ENCODE measurements at regions not wholly inside any gene's neighbourhood (a gene's known extent, or its start where the extent isn't known, plus 50 kb on each side); places are given as distances from the start of the nearest gene placed in this dataset.

DNA sequence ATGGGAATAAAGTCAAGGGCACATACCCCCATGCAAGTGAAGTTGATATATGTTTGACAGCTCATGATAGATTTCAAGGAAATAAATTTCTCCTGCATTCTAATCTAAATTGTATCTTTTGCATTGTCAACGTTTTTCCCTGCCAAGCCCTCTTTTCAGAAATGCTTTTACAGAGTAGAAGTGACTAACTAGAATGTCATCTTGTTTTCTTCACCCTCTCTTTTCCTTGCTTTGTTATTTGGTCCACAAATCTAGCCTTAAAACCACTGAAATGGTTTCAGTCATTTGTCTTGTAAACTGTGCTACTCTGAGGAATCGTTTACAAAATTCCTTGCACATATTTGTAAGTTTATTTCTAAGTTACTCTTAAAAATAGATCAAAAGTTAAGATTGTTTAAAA, 600.8 kb upstream of the CXADR start:
- DNase-seq (ENCODE audit: low read depth), result no peak

- no peak for DNase-seq (ENCODE audit: low read depth)
Observed at GRCh38 chr21:16913010-16913409, 599.8 kb upstream of the CXADR start.

- DNase-seq (ENCODE audit: low read depth), result no peak
Observed at GRCh38 chr21:16928439-16928838, 584.4 kb upstream of the CXADR start.

- no peak for DNase-seq (ENCODE audit: low read depth)
Observed at GRCh38 chr21:16932314-16932713, 580.5 kb upstream of the CXADR start.

DNA sequence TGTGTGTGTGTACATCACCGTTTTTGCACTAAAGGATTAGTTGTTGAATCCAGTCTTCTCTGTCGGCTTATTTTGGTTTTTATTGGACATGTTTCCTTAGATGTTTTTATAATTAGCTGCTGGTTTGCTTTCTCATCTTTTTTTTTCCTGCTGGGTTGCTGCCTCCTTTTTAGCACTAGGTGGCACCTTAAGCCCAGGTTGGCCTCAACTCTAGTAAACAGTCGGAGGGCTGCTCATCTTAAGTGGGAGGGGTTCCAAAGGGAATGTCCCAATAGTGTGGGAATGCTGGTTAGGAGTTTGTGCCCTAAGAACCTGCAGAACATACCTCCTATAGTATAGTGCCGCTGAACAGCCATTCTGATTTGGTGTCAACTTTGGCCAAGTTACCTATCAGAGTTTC, 570.1 kb upstream of the CXADR start:
- no peak for DNase-seq (ENCODE audit: low read depth)

GRCh38 chr21:16943231-16943630, 569.6 kb upstream of the CXADR start:
- DNase-seq (ENCODE audit: low read depth), result no peak

DNA sequence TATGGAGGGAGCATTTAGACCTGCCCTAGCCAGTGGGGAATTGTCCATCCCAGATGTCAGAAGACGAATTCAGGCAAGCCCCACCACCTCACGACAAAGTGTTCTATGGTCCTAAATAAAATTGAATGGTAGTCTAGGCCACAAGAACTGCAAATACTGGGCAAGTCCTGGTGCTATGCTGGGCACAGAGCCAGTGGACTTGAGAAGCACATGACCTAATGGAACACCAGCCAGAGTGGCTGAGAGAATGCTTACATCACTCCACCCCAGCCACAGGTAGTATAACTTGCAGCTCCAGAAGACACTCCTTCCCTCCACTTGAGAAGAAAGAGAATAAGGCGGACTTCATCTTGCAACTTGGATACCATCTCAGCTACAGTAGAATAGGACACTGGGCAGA, 567.3 kb upstream of the CXADR start:
- no peak for DNase-seq (ENCODE audit: low read depth)

DNA sequence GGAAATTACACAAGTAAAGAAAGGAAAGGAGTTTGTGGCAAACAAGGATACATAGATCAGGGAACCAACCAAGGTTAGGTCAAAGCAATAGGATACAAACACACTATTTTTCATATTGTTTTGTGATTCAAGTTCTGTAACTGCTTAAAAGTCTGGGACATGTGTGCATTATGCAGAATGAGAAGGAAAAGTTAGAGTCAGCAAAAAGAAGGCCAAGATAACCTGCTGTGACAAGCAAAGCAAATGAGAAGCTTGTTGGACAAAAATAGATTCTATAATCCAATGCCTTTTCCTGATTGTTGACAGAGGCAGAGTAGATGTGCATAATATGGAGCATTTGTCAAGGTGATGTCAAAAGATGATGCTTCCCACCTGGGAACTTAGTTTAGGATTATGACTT, 556.0 kb upstream of the CXADR start:
- no peak for DNase-seq (ENCODE audit: low read depth)

DNA sequence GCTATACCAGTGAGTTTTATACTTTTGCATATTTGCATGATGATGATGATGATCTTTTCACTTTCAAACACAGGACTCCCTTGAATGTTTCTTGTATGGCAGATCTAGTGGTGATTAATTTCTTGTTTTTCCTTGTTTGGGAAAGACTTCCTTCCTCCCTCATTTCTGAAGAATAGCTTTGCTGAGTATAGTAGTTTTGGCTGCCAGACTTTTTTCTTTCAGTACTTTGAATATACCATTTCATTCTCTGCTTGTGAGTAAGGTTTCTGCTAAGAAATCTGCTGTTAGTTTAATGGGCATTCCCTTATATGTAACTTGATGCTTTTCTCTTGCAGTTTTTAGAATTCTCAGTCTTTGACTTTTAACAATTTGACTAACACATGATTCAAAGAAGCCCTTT, 547.4 kb upstream of the CXADR start:
- DNase-seq (ENCODE audit: low read depth), result no peak

DNA sequence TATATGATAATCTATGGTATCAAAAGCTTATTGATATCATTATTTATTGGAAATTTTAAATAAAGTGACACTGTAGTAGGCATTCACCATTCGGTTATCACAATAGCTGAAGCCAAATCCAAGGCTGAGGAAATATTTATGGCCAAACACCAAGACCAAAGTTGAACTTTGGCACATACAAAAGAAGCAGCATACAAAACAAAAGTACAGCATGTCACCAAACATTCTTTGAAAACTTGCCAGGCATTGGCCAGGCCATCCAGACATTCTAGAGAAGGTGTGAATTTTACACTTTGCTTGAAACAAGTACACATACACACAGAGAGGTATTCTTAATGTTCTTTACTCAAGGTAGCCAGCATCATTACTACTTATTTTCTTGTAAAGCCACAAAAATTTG, 544.4 kb upstream of the CXADR start:
- DNase-seq (ENCODE audit: low read depth), result no peak

DNA sequence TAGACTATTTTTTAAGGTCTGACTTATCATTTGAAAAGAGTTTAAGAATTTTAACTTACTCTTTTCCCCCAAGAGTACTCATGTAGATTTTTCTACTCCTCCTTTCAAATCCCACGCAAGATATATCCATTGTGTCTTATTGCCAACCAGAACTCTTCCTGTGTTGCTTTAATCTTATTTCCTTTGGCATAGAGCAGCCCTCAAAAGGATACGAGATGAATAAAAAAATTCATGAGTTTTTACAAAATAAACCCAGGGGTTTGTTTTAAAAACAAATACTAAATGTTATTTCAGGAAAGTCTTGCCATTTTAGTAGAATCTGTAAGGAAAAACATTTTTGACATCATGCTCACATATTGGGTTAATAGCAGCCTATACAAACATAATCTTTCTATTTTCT, 543.2 kb upstream of the CXADR start:
- DNase-seq (ENCODE audit: low read depth), result no peak

DNA sequence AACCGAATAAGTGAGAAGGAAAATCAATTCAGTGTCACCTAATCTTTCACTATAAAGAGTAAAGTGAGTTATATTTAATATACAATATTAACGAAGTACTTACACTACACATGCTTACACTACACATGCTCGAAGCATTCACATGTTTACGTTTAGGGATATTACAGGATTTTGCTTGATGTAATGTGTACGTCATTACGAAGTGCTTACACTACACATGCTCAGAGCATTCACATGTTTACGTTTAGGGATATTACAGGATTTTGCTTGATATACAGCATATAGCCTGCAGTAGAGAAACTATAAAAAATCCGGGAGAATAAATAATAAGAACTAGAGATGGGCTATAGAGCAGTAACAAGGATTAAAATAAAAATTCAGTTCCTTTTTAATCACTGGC, 538.8 kb upstream of the CXADR start:
- DNase-seq (ENCODE audit: low read depth), result no peak

DNA sequence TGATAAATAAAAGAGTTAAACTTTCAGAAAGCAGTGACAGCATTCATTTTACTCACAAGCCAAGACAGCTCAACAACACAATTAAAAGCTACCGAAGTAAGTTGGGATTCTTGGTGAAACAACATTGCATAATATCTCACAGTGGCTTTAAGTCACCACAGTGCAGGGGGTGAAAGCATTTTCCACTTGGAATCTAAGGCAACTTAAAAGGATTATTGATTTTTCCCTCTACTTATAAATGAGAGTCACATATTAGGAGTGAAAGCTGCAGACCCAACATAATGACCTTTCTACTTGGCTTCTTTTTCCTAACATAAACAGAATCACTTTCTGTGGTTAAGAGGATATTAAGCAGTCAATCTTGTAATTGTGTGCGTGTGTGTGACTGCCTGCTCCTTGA, 536.6 kb upstream of the CXADR start:
- no peak for DNase-seq (ENCODE audit: low read depth)

DNA sequence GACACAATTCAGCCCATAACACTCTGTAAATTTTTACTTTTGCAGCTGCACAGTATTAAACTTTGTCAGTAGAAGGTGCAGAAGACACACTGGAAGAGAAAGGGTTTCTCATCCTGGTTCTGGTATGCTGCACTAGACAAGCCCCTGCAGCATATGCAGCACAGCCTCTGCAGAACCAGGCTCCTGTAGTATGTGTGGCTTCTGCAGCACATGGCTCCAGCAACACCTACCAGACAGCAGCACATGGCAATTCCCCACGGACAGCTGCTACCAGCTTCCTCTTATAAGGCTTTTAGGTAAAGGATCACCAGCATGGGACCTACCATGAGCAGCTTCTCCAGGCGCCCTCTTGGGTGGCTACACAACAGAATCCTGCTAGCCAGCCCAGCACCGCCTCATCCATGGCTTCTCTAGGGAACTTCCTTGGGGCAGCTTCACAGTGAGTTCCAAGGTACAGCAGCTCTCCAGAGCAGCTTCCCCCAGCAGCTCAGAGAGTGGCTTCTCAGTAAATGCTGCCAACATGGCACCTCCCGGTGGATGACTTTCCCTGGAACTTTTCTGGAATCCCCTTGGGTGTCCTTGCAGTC, 534.4 kb upstream of the CXADR start:
- DNase-seq (ENCODE audit: low read depth), result no peak

DNA sequence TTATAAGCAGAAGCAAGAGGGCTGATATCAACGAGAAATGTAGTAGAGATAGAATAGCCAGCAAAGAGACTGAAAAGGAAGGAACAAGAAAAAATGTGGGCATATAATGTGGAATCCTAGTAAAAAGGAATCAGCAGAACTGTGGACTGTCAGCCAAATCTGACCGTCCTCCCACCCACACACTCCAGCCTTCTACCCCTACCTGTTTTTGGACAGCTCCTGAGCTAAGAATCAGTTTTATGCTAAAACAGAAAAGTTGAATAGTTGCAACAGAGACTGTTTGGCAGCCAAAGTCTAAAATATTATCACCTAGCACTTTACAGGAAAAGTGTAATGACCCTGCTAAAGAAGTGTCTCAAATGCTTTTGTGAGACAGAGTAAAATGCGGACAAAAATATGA, 533.3 kb upstream of the CXADR start:
- DNase-seq (ENCODE audit: low read depth), result no peak

GRCh38 chr21:16983420-16983819, 529.4 kb upstream of the CXADR start:
- DNase-seq (ENCODE audit: low read depth), result no peak

- no peak for DNase-seq (ENCODE audit: low read depth)
Observed at GRCh38 chr21:16992448-16992847, 520.4 kb upstream of the CXADR start.

DNA sequence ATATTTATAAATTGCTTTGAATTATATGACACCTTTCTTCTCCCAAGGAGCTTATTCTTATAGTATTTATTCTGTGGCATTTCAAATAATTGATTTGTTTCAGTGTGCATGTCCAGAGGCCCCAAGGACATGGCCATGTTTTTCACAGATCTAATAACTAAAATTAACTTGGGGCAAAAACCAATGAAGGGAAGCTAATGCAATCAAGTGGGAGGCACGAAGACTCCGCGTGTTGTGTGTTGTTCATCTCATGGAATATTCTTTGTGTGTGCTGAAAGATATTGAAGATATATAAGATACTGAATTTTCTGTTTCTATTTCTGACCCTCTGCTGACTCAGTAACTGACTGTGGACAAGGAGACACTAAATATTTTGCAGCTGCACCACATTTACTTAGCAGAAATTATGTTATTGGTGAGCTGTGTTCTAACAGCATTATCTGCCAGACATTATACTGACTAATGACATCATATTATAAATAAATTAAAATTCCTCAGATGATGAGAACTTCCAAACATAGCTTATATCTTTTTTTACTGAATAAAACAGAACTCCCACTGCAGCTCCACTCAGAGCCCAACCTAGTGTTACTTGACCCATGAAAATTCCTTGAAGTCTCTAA, 519.3 kb upstream of the CXADR start:
- DNase-seq (ENCODE audit: low read depth), result no peak

GRCh38 chr21:17002594-17003257, 510.1 kb upstream of the CXADR start:
- no peak for DNase-seq (ENCODE audit: low read depth)

DNA sequence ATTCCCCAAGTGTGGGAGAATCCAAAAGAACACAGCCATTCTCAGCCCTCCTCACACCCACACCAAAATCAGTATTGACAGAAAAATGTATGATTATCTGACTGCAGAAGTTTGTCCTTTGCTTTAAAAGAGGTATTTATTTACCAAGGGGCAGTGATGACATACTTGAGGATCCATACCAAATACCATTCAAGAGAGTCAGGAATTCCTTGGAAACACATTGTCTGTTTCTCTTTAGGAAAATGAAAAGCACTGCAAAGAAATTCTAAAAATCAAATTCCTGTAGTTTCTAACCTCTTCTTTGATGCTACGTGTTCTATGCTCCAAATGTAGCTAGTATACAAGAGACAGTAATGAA, 509.6 kb upstream of the CXADR start:
- DNase-seq (ENCODE audit: low read depth), result no peak

DNA sequence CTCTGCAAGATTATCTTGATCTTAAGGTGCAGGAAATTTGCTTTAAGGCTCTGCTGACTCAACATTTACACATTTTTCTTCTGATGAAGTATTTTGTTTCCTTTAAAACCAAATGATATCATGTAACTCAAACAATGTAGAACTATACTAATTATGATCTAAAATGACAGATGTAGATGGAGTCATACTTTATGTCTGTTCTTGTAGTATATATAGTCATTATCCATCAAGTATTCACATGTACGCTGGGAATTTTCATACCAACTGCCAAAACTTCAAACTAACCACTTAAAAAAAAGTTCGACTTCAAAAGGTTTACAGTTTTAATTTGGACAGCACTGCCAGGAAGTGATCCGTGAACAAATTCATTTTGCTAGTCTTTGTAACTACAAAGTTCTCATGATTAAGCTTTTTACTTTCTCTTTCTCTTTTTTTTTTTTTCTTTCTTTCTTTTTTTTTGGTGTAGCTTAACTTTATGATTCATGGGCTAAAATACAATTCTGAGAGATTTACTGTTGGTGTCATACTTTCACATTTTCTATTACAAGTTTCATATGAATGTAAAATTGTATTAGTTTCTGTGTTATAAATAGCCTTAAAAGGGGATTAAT, 509.0 kb upstream of the CXADR start:
- no peak for DNase-seq (ENCODE audit: low read depth)

- DNase-seq (ENCODE audit: low read depth), result no peak
Observed at GRCh38 chr21:17032141-17032655, 480.6 kb upstream of the CXADR start.

DNA sequence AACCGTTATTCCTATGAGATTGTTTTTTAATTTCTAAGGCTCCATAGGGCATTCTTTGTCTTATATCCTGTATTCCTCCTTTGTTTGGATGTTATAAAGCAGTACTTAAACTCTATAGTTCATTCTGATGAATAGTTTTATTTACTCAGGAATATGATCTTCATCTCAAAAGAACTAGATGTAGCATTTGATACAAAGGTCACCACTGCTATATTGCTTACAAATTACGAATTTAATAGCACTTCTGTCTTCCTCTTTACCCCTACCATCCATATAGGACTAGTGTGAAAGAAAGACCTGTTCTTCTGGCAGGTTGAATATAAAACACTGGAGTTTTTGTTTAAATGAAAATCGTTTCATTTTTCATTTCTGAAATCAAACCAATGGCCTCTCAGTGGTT, 468.1 kb upstream of the CXADR start:
- no peak for DNase-seq (ENCODE audit: low read depth)

Data from CMK (cell line).